ENCODE measurements at regions not wholly inside any gene's neighbourhood (a gene's known extent, or its start where the extent isn't known, plus 50 kb on each side); places are given as distances from the start of the nearest gene placed in this dataset.
"Not testable (repeated sequence)": the region's sequence is repeated elsewhere in the genome, so short reads cannot be mapped to it uniquely, and the experiment has no call there.

DNA sequence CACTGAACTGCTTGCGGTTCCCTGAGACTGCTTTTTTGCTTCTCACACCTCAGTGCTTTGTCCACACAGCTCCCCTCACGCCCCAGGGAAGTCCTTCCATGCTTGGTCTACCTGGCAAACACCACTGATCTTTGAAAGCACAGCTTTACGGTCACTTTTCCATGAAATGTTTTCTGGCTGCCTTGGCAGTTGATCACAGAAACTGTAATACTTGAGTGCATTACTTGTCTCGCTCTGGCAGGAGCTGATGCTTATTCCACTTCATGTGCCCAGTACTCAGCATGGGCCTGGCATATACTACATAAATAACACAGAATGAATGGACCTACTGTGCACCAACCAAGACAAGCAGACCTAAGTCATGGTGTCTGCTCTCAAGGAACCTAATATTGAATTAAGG lies 121.1 kb downstream of the MEX3B start:
- no peak for DNase-seq (ENCODE audit: low read depth in 1 of 2, low spot score in 1 of 2)
- no peak overlapping the region for H3K4me3 ChIP-seq
- TF ChIP-seq, protein P1, sequence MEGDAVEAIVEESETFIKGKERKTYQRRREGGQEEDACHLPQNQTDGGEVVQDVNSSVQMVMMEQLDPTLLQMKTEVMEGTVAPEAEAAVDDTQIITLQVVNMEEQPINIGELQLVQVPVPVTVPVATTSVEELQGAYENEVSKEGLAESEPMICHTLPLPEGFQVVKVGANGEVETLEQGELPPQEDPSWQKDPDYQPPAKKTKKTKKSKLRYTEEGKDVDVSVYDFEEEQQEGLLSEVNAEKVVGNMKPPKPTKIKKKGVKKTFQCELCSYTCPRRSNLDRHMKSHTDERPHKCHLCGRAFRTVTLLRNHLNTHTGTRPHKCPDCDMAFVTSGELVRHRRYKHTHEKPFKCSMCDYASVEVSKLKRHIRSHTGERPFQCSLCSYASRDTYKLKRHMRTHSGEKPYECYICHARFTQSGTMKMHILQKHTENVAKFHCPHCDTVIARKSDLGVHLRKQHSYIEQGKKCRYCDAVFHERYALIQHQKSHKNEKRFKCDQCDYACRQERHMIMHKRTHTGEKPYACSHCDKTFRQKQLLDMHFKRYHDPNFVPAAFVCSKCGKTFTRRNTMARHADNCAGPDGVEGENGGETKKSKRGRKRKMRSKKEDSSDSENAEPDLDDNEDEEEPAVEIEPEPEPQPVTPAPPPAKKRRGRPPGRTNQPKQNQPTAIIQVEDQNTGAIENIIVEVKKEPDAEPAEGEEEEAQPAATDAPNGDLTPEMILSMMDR (IDR thresholded peaks at IDR 0.05; ENCODE audit: low read depth, low read length): no peak
- H3K27ac ChIP-seq: no peak overlapping the region
- H3K4me1 ChIP-seq (ENCODE audit: low read depth): no peaks in the 10 kb centered on the region
- no peaks in the 10 kb centered on the region for H3K27me3 ChIP-seq
- H3K9me3 ChIP-seq (ENCODE audit: low read depth): no peaks in the 10 kb centered on the region
- H3K36me3 ChIP-seq: no peaks in the 10 kb centered on the region

DNA sequence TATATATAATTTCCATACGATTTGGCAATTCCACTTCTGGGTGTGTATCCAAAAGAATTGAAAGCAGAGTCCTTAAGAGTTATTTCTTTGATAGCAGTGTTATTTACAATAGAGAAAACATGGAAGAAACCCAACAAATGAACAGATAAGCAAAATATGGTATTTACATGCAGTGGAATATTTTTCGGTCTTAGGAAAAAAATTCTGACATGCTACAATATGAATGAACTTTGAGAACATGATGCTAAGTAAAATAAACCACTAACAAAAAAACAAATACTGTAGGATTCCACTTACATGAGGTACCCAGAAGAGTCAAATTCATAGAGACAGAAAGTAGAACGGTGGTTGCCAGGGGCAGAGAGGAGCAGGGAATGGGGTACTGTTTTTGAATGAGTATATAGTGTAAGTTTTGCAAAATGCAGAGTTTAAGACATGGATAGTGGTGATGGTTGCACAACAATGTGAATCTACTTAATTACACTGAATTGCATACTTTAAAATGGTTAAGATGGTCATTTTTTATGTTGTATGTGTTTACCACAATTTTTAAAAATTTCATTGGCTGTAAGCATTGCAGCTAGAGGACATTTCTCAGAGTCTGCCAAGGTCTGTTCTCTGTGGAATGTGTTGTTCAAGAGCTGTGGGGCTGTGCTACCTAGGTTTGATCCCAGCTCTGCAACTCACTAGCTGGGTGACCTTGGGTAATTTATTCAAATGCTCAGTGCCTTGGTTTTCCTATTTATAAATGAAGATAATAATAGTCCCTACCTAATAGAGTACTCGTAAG lies 122.1 kb downstream of the MEX3B start:
- H3K36me3 ChIP-seq: no peaks in the 10 kb centered on the region
- no peak overlapping the region for H3K27ac ChIP-seq
- no peaks in the 10 kb centered on the region for H3K9me3 ChIP-seq (ENCODE audit: low read depth)
- TF ChIP-seq, protein P1 (IDR thresholded peaks at IDR 0.05; ENCODE audit: low read depth, low read length): no peak
- H3K4me1 ChIP-seq (ENCODE audit: low read depth): no peaks in the 10 kb centered on the region
- H3K4me3 ChIP-seq: no peak overlapping the region
- DNase-seq (ENCODE audit: low read depth in 1 of 2, low spot score in 1 of 2): peak in 1 of 2 donors; percentile 23
- no peaks in the 10 kb centered on the region for H3K27me3 ChIP-seq

DNA sequence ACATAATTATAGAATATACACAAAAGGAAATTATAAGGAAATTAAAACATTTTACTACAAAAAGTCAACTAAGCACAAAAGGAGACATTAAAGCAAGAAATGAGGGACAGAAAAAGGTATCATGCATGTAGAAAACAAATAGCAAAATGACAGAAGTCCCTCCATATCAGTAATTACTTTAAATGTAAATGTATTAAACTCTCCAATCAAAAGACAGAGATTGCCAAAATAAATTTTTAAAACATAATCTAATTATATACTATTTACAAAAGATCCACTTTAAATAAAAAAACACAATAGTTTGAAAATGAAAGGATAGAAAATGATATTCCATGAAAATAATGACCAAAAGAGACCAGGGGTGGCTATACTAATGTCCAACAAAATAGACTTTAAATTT lies 123.7 kb downstream of the MEX3B start:
- Histone ChIP-seq H3K27ac (no peak overlapping the region), H3K9me3 (ENCODE audit: low read depth) (no peaks in the 10 kb centered on the region), H3K4me1 (ENCODE audit: low read depth) (no peaks in the 10 kb centered on the region), H3K36me3 (no peaks in the 10 kb centered on the region), H3K4me3 (no peak overlapping the region), H3K27me3 (no peaks in the 10 kb centered on the region)
- TF ChIP-seq, protein P1 (IDR thresholded peaks at IDR 0.05; ENCODE audit: low read depth, low read length): no peak
- no peak for DNase-seq (ENCODE audit: low read depth in 1 of 2, low spot score in 1 of 2)

DNA sequence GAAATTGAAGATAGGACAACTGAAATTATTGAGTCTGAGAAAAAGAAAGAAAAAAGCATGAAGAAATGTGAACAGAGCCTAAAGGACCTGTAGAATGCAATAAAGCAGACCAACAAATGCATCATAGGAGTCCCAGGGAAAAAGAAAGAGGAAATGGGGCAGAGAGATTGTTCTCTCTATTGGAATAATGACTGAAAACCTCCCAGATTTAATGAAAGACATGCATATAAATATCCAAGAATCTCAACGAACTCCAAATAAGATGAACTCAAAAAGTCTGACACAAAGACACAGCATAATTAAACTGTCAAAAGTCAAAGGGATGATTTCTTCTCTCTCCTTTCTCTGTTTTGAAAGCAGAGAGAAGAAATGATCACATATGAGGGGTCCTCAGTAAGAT lies 124.7 kb downstream of the MEX3B start:
- Histone ChIP-seq H3K9me3 (ENCODE audit: low read depth) (no peaks in the 10 kb centered on the region), H3K36me3 (no peaks in the 10 kb centered on the region), H3K27ac (no peak overlapping the region), H3K4me1 (ENCODE audit: low read depth) (no peaks in the 10 kb centered on the region), H3K27me3 (no peaks in the 10 kb centered on the region), H3K4me3 (no peak overlapping the region)
- TF ChIP-seq, protein P1 (IDR thresholded peaks at IDR 0.05; ENCODE audit: low read depth, low read length): no peak
- no peak for DNase-seq (ENCODE audit: low read depth in 1 of 2, low spot score in 1 of 2)

DNA sequence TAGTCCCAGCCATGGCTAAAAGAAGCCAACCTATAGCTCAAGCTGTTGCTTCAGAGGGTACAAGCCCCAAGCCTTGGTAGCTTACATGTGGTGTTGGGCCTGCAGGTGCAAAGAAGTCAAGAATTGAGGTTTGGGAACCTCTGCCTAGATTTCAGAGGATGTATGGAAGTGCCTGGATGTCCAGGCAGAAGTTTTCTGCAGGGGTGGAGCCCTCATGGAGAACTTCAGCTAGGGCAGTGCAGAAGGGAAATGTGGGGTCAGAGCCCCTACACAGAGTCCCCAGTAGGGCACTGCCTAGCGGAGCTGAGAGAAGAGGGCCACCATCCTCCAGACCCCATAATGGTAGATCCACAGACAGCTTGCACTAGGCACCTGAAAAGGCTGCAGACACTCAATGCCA lies 127.1 kb downstream of the MEX3B start:
- not testable (repeated sequence) for H3K4me3 ChIP-seq; H3K9me3 ChIP-seq (ENCODE audit: low read depth); H3K36me3 ChIP-seq; H3K27me3 ChIP-seq; H3K27ac ChIP-seq; DNase-seq (ENCODE audit: low read depth in 1 of 2, low spot score in 1 of 2)
- peaks cover 12% of the 10 kb centered on the region for H3K4me1 ChIP-seq (ENCODE audit: low read depth)

DNA sequence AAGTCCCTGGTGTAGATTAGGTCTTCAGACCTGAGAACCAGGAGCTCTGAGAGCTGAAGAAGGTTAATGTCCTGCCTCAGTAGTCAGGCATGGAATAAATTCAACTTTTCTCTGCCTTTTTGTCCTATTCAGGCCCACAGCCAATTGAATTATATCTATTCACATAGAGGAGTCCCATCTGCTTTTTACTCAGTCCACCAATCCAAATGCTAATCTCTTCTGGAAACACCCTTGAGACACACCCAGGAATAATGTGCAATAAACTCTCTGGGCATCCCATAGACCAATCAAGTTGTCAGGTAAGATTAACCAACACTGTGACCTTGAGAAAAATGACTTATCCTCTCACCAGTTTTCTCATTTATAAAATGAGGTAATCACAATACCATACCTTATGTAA lies 129.4 kb downstream of the MEX3B start:
- no peaks in the 10 kb centered on the region for H3K27me3 ChIP-seq
- H3K27ac ChIP-seq: no peak overlapping the region
- H3K4me3 ChIP-seq: no peak overlapping the region
- no peak for DNase-seq (ENCODE audit: low read depth in 1 of 2, low spot score in 1 of 2)
- peaks cover 13% of the 10 kb centered on the region for H3K4me1 ChIP-seq (ENCODE audit: low read depth)
- no peaks in the 10 kb centered on the region for H3K36me3 ChIP-seq
- H3K9me3 ChIP-seq (ENCODE audit: low read depth): no peaks in the 10 kb centered on the region
- TF ChIP-seq, protein P1 (IDR thresholded peaks at IDR 0.05; ENCODE audit: low read depth, low read length): no peak

Data from cardiac muscle cell (in vitro differentiated cells and primary cell).